SK-N-SH (cell line): ENCODE measurements at regions not wholly inside any gene's neighbourhood (a gene's known extent, or its start where the extent isn't known, plus 50 kb on each side); places are given as distances from the start of the nearest gene placed in this dataset.
"Not testable (repeated sequence)": the region's sequence is repeated elsewhere in the genome, so short reads cannot be mapped to it uniquely, and the experiment has no call there.

ENCODE experiments used
- CTCF ChIA-PET: fragments of 300-600, 350-600 bp; formaldehyde crosslinking; extraction: SDS; loops from one replicate; lab custom pipeline; 2021; lab: Yijun Ruan, JAX
- POLR2A ChIA-PET: fragments of 350-600 bp; sonication (Branson Sonifier 250); formaldehyde crosslinking; extraction: SDS; loops from one replicate; lab custom pipeline; 2020; ENCODE audit warnings: antibody characterized with exemption, inconsistent platforms; lab: Yijun Ruan, JAX
- DNase-seq: peaks from one replicate; pipeline ENCODE4 v3.0.0; 2012
- H2AFZ ChIP-seq: fragments of 200-600 bp; sonication (generic); 2 replicates; pipeline ENCODE4 v1.8.1; 2016; ENCODE audit warnings: antibody characterized with exemption, mild to moderate bottlenecking, low read depth
- H3F3A ChIP-seq: fragments of 200-600 bp; sonication (generic); replicated peaks from 2 replicates; pipeline ENCODE3; 2016; ENCODE audit warnings: antibody characterized with exemption, mild to moderate bottlenecking; ENCODE audit not compliant: insufficient read depth
- H3K27ac ChIP-seq, 2 experiments: fragments of 200-500 bp in 1 of 2; fragments of 200-600 bp in 1 of 2; sonication (Bioruptor generic) in 1 of 2; sonication (generic), shearing (Covaris generic) in 1 of 2; 2 replicates each; pipeline versions ENCODE4 v1.5.1 to v1.6.1; 2014 to 2016; ENCODE audit warnings: low read depth in 2 of 2, inconsistent platforms in 1 of 2, low read length in 1 of 2, mild to moderate bottlenecking in 1 of 2, mixed read lengths in 1 of 2
- H3K27me3 ChIP-seq: fragments of 200-600 bp; sonication (generic), shearing (Covaris generic); 2 replicates; pipeline ENCODE4 v1.6.1; 2016; ENCODE audit warnings: mixed run types; ENCODE audit not compliant: insufficient read depth
- H3K36me3 ChIP-seq, 2 experiments: fragments of 200-500 bp in 1 of 2; fragments of 200-600 bp in 1 of 2; sonication (Bioruptor generic) in 1 of 2; sonication (generic) in 1 of 2; replicated peaks in 1 of 2; 2 replicates each; pipeline versions ENCODE3 to v1.5.1; 2014 to 2016; ENCODE audit warnings: low read length in 1 of 2, mild to moderate bottlenecking in 1 of 2; ENCODE audit not compliant: insufficient read depth in 2 of 2, control insufficient read depth in 1 of 2
- H3K4me1 ChIP-seq, 2 experiments: fragments of 200-500 bp in 1 of 2; fragments of 200-600 bp in 1 of 2; sonication (Bioruptor generic) in 1 of 2; sonication (generic), shearing (Covaris generic) in 1 of 2; 2 replicates each; pipeline versions ENCODE4 v1.5.1 to v1.6.1; 2014 to 2016; ENCODE audit warnings: low read depth in 1 of 2, low read length in 1 of 2, mixed run types in 1 of 2; ENCODE audit not compliant: insufficient read depth in 2 of 2, control insufficient read depth in 1 of 2
- H3K4me2 ChIP-seq: fragments of 200-600 bp; sonication (generic), shearing (Covaris generic); 2 replicates; pipeline ENCODE4 v1.6.1; 2017; ENCODE audit warnings: mixed run types
- H3K4me3 ChIP-seq, 2 experiments: fragments of 200-500 bp in 1 of 2; fragments of 200-600 bp in 1 of 2; sonication (Bioruptor generic) in 1 of 2; sonication (generic), shearing (Covaris generic) in 1 of 2; 2 replicates each; pipeline versions ENCODE4 v1.5.1 to v1.8.1; 2014 to 2016; ENCODE audit warnings: low read depth in 2 of 2, inconsistent platforms in 1 of 2, low read length in 1 of 2, mild to moderate bottlenecking in 1 of 2, mixed read lengths in 1 of 2, moderate library complexity in 1 of 2
- H3K79me2 ChIP-seq: fragments of 200-600 bp; sonication (generic); 2 replicates; pipeline ENCODE4 v1.8.1; 2017; ENCODE audit warnings: mild to moderate bottlenecking; ENCODE audit not compliant: insufficient read depth
- H3K9ac ChIP-seq: fragments of 200-600 bp; sonication (generic); 2 replicates; pipeline ENCODE4 v1.6.1; 2017; ENCODE audit warnings: mixed run types
- H3K9me2 ChIP-seq: fragments of 200-600 bp; sonication (generic); 2 replicates; pipeline ENCODE4 v1.6.1; 2017; ENCODE audit warnings: mixed run types
- H3K9me3 ChIP-seq: fragments of 200-600 bp; sonication (generic); 2 replicates; pipeline ENCODE4 v1.6.1; 2017; ENCODE audit warnings: mixed run types, mild to moderate bottlenecking, moderate library complexity
- H4K20me1 ChIP-seq: fragments of 200-600 bp; sonication (generic); 2 replicates; pipeline ENCODE4 v1.6.1; 2017; ENCODE audit warnings: mild to moderate bottlenecking, mixed run types; ENCODE audit not compliant: insufficient read depth
- EP300 ChIP-seq, 2 experiments: IDR thresholded peaks; 2 replicates each; pipeline versions ENCODE4 v1.4.0 to v1.6.1; 2012; ENCODE audit warnings: borderline replicate concordance in 1 of 2, low read depth in 1 of 2, low read length in 1 of 2
- MEF2A ChIP-seq: IDR thresholded peaks from 2 replicates; pipeline ENCODE4 v1.4.0; 2012; ENCODE audit warnings: low read depth, borderline replicate concordance
- NRF1 ChIP-seq: IDR thresholded peaks from 2 replicates; pipeline ENCODE4 v1.6.1; 2012; ENCODE audit warnings: low read depth, mild to moderate bottlenecking, low read length
- RCOR1 ChIP-seq: fragments of 150-350 bp; IDR thresholded peaks from 2 replicates; pipeline ENCODE4 v1.6.1; 2017; ENCODE audit warnings: antibody characterized with exemption, low read length
- TCF12 ChIP-seq: IDR thresholded peaks from 2 replicates; pipeline ENCODE4 v1.4.0; 2012
- WGBS: methylation state at CpG from one replicate; pipeline ENCODE4 v1.1.6; 2017; ENCODE audit warnings: low lambda C conversion rate; 5-methylcytosine and 5-hydroxymethylcytosine counted together
- TF ChIP-seq, protein P1 (sequence below): IDR thresholded peaks from 2 replicates; pipeline ENCODE4; 2012
- TF ChIP-seq, protein P2 (sequence below): IDR thresholded peaks from 2 replicates; pipeline ENCODE4 v1.6.1; 2012; ENCODE audit warnings: mild to moderate bottlenecking, low read depth, low read length, moderate library complexity
- TF ChIP-seq, protein P3 (sequence below): IDR thresholded peaks from 2 replicates; pipeline ENCODE4 v1.4.0; 2012; ENCODE audit warnings: low read depth, borderline replicate concordance
- TF ChIP-seq, protein P4 (sequence below): fragments of 200-600 bp; sonication (generic); IDR thresholded peaks from 2 replicates; pipeline ENCODE4 v1.6.1; 2017; ENCODE audit warnings: antibody characterized with exemption, mild to moderate bottlenecking, moderate library complexity
- TF ChIP-seq, protein P5 (sequence below): fragments of 150-350 bp; IDR thresholded peaks from 2 replicates; pipeline ENCODE4 v1.6.1; 2016; ENCODE audit warnings: mild to moderate bottlenecking, low read depth, low read length

DNA sequence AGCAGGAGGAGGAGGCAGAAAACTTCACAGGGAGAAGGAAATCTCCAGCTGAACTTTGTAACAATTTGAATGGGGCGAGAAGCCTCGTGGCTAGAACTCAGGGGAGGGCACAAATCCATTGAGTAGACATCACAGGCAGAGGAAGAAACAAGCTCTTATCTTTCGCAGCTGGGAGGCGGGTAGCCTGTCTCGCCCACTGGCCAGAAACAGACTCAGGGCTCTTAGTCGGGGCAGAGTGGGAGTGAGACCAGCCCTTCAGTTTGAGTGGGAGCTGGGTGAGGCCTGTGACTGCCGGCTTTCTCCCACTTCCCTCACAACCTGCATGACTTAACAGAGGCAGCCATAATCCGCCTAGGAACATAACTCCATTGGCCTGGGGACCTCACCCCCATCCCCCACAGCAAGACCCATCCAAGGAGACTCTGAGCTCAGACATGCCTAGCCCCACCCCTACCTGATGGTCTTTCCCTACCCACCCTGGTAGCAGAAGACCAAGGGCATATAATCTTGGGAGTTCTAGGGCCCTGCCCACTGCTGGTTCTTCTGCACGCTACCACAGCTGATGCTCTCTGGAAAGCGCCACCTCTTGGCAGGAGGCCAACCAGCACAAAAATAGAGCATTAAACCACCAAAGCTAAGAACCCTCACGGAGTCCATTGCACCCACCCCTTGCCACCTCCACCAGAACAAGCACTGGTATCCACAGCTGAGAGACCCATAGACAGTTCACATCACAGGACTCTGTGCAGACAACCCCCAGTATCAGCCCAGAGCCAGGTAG lies 77.8 kb upstream of the LMNTD1 start:
- H3K9me3 ChIP-seq, H3F3A ChIP-seq, H2AFZ ChIP-seq, H3K79me2 ChIP-seq, H3K4me1 ChIP-seq, DNase-seq, H3K27ac ChIP-seq, H3K4me2 ChIP-seq, H3K9me2 ChIP-seq, H3K36me3 ChIP-seq, H3K4me3 ChIP-seq, H4K20me1 ChIP-seq, H3K27me3 ChIP-seq, H3K9ac ChIP-seq: not testable (repeated sequence)
- CTCF ChIA-PET, result interaction anchor here (1.1 kb wide), 1 partner anchor 22 kb away, joined by 3 read pairs; no protein-coding TSS in a partner anchor
- POLR2A ChIA-PET, result interaction anchor here (0.6 kb wide), 1 partner anchor 13 kb away, joined by 7 read pairs; no protein-coding TSS in a partner anchor
- WGBS, result 90% methylated on average over 7 of the region's 11 CpGs

DNA sequence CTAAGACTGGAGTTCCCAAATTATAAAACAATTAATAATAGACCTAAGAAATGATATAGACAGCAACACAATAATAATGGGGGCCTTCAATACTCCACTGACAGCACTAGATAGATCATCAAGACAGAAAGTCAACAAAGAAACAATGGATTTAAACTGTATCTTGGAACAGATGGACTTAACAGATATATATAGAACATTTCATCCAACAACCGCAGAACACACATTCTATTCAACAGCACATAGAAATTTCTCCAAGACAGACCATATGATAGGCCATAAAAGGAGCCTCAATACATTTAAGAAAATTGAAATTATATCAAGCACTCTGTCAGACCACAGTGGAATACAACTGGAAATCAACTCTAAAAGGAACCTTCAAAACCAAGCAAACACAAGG lies 80.1 kb upstream of the LMNTD1 start:
- H3K9me2 ChIP-seq, H3K9ac ChIP-seq, H2AFZ ChIP-seq, H4K20me1 ChIP-seq, H3K4me3 ChIP-seq, H3K27me3 ChIP-seq, H3K27ac ChIP-seq, H3K36me3 ChIP-seq, POLR2A ChIA-PET, H3K9me3 ChIP-seq, DNase-seq, H3K4me1 ChIP-seq, H3K4me2 ChIP-seq, H3F3A ChIP-seq, H3K79me2 ChIP-seq, CTCF ChIA-PET: not testable (repeated sequence)
- WGBS, result 93% methylated on average over 1 of the region's 1 CpG

DNA sequence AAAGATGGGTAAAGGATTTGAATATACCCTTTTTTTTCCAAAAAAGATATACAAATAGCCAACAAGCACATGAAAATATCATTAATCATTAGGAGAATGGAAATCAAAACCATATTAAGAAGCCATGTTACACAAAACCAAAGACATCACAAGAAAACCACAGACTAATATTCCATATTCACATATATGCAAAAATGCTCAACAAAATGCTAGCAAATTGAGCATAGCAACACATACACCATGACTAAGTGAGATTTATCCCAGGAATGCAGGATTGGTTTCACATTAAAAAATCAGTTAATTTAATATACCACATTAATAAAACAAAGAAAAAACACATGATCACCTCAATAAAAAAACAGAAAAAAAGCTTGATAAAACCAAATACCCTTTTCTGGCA lies 84.7 kb upstream of the LMNTD1 start:
- no peaks in the 10 kb centered on the region for H3F3A ChIP-seq
- no peaks in the 10 kb centered on the region for H3K9me2 ChIP-seq
- no peak overlapping the region for H3K4me3 ChIP-seq
- no peaks in the 10 kb centered on the region for H4K20me1 ChIP-seq
- H3K9me3 ChIP-seq, result no peaks in the 10 kb centered on the region
- no peak overlapping the region for H3K9ac ChIP-seq
- H3K4me2 ChIP-seq, result no peak overlapping the region
- no peak for DNase-seq
- no peaks in the 10 kb centered on the region for H3K4me1 ChIP-seq
- ChIA-PET CTCF (no interaction called here), POLR2A (interaction anchor here (0.6 kb wide), 1 partner anchor 1233 kb away, joined by 5 read pairs; no protein-coding TSS in a partner anchor)
- H2AFZ ChIP-seq, result no peak overlapping the region
- no peaks in the 10 kb centered on the region for H3K79me2 ChIP-seq
- H3K27me3 ChIP-seq, result no peaks in the 10 kb centered on the region
- no peak overlapping the region for H3K27ac ChIP-seq
- peaks cover 0 to 2% of the 10 kb centered on the region in 2 experiments for H3K36me3 ChIP-seq
- TF ChIP-seq EP300 (IDR thresholded peaks at IDR 0.05; ENCODE audit: borderline replicate concordance in 1 of 2, low read depth in 1 of 2, low read length in 1 of 2) (no peak), MEF2A (no peak), NRF1 (no peak), TCF12 (no peak), RCOR1 (no peak)
- TF ChIP-seq, protein P1, sequence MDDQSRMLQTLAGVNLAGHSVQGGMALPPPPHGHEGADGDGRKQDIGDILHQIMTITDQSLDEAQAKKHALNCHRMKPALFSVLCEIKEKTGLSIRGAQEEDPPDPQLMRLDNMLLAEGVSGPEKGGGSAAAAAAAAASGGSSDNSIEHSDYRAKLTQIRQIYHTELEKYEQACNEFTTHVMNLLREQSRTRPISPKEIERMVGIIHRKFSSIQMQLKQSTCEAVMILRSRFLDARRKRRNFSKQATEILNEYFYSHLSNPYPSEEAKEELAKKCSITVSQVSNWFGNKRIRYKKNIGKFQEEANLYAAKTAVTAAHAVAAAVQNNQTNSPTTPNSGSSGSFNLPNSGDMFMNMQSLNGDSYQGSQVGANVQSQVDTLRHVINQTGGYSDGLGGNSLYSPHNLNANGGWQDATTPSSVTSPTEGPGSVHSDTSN, result no peak
- TF ChIP-seq, protein P2, sequence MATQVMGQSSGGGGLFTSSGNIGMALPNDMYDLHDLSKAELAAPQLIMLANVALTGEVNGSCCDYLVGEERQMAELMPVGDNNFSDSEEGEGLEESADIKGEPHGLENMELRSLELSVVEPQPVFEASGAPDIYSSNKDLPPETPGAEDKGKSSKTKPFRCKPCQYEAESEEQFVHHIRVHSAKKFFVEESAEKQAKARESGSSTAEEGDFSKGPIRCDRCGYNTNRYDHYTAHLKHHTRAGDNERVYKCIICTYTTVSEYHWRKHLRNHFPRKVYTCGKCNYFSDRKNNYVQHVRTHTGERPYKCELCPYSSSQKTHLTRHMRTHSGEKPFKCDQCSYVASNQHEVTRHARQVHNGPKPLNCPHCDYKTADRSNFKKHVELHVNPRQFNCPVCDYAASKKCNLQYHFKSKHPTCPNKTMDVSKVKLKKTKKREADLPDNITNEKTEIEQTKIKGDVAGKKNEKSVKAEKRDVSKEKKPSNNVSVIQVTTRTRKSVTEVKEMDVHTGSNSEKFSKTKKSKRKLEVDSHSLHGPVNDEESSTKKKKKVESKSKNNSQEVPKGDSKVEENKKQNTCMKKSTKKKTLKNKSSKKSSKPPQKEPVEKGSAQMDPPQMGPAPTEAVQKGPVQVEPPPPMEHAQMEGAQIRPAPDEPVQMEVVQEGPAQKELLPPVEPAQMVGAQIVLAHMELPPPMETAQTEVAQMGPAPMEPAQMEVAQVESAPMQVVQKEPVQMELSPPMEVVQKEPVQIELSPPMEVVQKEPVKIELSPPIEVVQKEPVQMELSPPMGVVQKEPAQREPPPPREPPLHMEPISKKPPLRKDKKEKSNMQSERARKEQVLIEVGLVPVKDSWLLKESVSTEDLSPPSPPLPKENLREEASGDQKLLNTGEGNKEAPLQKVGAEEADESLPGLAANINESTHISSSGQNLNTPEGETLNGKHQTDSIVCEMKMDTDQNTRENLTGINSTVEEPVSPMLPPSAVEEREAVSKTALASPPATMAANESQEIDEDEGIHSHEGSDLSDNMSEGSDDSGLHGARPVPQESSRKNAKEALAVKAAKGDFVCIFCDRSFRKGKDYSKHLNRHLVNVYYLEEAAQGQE, result no peak
- TF ChIP-seq, protein P3, sequence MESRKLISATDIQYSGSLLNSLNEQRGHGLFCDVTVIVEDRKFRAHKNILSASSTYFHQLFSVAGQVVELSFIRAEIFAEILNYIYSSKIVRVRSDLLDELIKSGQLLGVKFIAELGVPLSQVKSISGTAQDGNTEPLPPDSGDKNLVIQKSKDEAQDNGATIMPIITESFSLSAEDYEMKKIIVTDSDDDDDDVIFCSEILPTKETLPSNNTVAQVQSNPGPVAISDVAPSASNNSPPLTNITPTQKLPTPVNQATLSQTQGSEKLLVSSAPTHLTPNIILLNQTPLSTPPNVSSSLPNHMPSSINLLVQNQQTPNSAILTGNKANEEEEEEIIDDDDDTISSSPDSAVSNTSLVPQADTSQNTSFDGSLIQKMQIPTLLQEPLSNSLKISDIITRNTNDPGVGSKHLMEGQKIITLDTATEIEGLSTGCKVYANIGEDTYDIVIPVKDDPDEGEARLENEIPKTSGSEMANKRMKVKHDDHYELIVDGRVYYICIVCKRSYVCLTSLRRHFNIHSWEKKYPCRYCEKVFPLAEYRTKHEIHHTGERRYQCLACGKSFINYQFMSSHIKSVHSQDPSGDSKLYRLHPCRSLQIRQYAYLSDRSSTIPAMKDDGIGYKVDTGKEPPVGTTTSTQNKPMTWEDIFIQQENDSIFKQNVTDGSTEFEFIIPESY, result no peak
- TF ChIP-seq, protein P4, sequence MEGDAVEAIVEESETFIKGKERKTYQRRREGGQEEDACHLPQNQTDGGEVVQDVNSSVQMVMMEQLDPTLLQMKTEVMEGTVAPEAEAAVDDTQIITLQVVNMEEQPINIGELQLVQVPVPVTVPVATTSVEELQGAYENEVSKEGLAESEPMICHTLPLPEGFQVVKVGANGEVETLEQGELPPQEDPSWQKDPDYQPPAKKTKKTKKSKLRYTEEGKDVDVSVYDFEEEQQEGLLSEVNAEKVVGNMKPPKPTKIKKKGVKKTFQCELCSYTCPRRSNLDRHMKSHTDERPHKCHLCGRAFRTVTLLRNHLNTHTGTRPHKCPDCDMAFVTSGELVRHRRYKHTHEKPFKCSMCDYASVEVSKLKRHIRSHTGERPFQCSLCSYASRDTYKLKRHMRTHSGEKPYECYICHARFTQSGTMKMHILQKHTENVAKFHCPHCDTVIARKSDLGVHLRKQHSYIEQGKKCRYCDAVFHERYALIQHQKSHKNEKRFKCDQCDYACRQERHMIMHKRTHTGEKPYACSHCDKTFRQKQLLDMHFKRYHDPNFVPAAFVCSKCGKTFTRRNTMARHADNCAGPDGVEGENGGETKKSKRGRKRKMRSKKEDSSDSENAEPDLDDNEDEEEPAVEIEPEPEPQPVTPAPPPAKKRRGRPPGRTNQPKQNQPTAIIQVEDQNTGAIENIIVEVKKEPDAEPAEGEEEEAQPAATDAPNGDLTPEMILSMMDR, result no peak
- TF ChIP-seq, protein P5, sequence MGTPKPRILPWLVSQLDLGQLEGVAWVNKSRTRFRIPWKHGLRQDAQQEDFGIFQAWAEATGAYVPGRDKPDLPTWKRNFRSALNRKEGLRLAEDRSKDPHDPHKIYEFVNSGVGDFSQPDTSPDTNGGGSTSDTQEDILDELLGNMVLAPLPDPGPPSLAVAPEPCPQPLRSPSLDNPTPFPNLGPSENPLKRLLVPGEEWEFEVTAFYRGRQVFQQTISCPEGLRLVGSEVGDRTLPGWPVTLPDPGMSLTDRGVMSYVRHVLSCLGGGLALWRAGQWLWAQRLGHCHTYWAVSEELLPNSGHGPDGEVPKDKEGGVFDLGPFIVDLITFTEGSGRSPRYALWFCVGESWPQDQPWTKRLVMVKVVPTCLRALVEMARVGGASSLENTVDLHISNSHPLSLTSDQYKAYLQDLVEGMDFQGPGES, result no peak
